ENCODE measurements at regions not wholly inside any gene's neighbourhood (a gene's known extent, or its start where the extent isn't known, plus 50 kb on each side); places are given as distances from the start of the nearest gene placed in this dataset.

- Histone ChIP-seq H3K79me2 (ENCODE audit: low read length) (no peaks in the 10 kb centered on the region), H3K4me3 (ENCODE audit: low read length) (no peak overlapping the region), H3K9ac (ENCODE audit: low read length) (no peak overlapping the region), H3K4me2 (ENCODE audit: low read depth, low read length, poor library complexity, severe bottlenecking) (no peak overlapping the region), H3K36me3 (ENCODE audit: insufficient read depth, low read length) (no peaks in the 10 kb centered on the region), H4K20me1 (ENCODE audit: insufficient read depth, low read depth, low read length) (no peaks in the 10 kb centered on the region), H3K27me3 (ENCODE audit: low read length) (no peaks in the 10 kb centered on the region), H3K9me2 (replicated peaks; ENCODE audit: insufficient read depth, low read length) (no peaks in the 10 kb centered on the region), H3K4me1 (ENCODE audit: low read length) (no peaks in the 10 kb centered on the region), H2AFZ (ENCODE audit: low read length) (no peak overlapping the region), H3K27ac (ENCODE audit: low read length) (no peak overlapping the region), H3K9me3 (ENCODE audit: low read length) (no peaks in the 10 kb centered on the region)
- DNase-seq, result no peak
Measured at GRCh38 chr6:2593167-2593566, 157.6 kb downstream of the MYLK4 start.

GRCh38 chr6:2589171-2589661, 161.5 kb downstream of the MYLK4 start:
- Histone ChIP-seq H3K9ac (ENCODE audit: low read length) (no peak overlapping the region), H3K4me2 (ENCODE audit: low read depth, low read length, poor library complexity, severe bottlenecking) (no peak overlapping the region), H4K20me1 (ENCODE audit: insufficient read depth, low read depth, low read length) (no peaks in the 10 kb centered on the region), H3K4me3 (ENCODE audit: low read length) (no peak overlapping the region), H3K9me3 (ENCODE audit: low read length) (no peaks in the 10 kb centered on the region), H3K27ac (ENCODE audit: low read length) (no peak overlapping the region), H2AFZ (ENCODE audit: low read length) (no peak overlapping the region), H3K79me2 (ENCODE audit: low read length) (no peaks in the 10 kb centered on the region), H3K4me1 (ENCODE audit: low read length) (no peaks in the 10 kb centered on the region), H3K9me2 (replicated peaks; ENCODE audit: insufficient read depth, low read length) (no peaks in the 10 kb centered on the region), H3K27me3 (ENCODE audit: low read length) (no peaks in the 10 kb centered on the region), H3K36me3 (ENCODE audit: insufficient read depth, low read length) (no peaks in the 10 kb centered on the region)
- DNase-seq, result no peak

GRCh38 chr6:2583459-2583858, 167.3 kb downstream of the MYLK4 start:
- no peaks in the 10 kb centered on the region for H3K4me1 ChIP-seq (ENCODE audit: low read length)
- DNase-seq, result no peak
- no peaks in the 10 kb centered on the region for H4K20me1 ChIP-seq (ENCODE audit: insufficient read depth, low read depth, low read length)
- H3K36me3 ChIP-seq (ENCODE audit: insufficient read depth, low read length), result no peaks in the 10 kb centered on the region
- H3K79me2 ChIP-seq (ENCODE audit: low read length), result no peaks in the 10 kb centered on the region
- H3K9me3 ChIP-seq (ENCODE audit: low read length), result no peaks in the 10 kb centered on the region
- H3K27me3 ChIP-seq (ENCODE audit: low read length), result no peaks in the 10 kb centered on the region
- H3K27ac ChIP-seq (ENCODE audit: low read length), result no peak overlapping the region
- H3K4me3 ChIP-seq (ENCODE audit: low read length), result no peak overlapping the region
- H3K9ac ChIP-seq (ENCODE audit: low read length), result no peak overlapping the region
- H3K4me2 ChIP-seq (ENCODE audit: low read depth, low read length, poor library complexity, severe bottlenecking), result no peak overlapping the region
- H2AFZ ChIP-seq (ENCODE audit: low read length), result no peak overlapping the region
- no peaks in the 10 kb centered on the region for H3K9me2 ChIP-seq (replicated peaks; ENCODE audit: insufficient read depth, low read length)

- Histone ChIP-seq H2AFZ (ENCODE audit: low read length) (no peak overlapping the region), H3K9me3 (ENCODE audit: low read length) (no peaks in the 10 kb centered on the region), H3K9me2 (replicated peaks; ENCODE audit: insufficient read depth, low read length) (no peaks in the 10 kb centered on the region), H3K27ac (ENCODE audit: low read length) (no peak overlapping the region), H3K79me2 (ENCODE audit: low read length) (no peaks in the 10 kb centered on the region), H3K4me2 (ENCODE audit: low read depth, low read length, poor library complexity, severe bottlenecking) (no peak overlapping the region), H4K20me1 (ENCODE audit: insufficient read depth, low read depth, low read length) (no peaks in the 10 kb centered on the region), H3K9ac (ENCODE audit: low read length) (no peak overlapping the region), H3K27me3 (ENCODE audit: low read length) (no peaks in the 10 kb centered on the region), H3K4me1 (ENCODE audit: low read length) (no peaks in the 10 kb centered on the region), H3K4me3 (ENCODE audit: low read length) (no peak overlapping the region), H3K36me3 (ENCODE audit: insufficient read depth, low read length) (no peaks in the 10 kb centered on the region)
- no peak for DNase-seq
Measured at GRCh38 chr6:2582268-2582667, 168.5 kb downstream of the MYLK4 start.

DNA sequence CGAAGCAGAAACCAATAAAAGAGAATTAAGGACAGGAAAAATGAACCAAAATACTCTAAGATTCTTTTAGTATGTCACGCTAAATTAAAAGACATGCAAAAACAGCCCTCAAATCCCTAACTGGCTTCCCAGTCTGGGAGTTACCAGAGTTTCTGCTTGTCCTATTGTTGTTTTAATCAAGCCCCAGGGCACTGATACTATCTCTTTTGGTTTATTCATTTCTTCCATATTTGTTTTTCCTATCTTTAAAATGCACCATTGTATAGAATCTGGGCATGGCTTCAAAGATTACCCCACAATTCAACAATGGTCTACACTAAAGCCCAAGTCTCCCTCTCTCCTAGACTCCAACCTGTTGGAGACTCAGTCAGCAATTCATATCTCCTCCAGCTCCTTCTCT, 169.1 kb downstream of the MYLK4 start:
- no peaks in the 10 kb centered on the region for H3K27me3 ChIP-seq (ENCODE audit: low read length)
- H2AFZ ChIP-seq (ENCODE audit: low read length), result no peak overlapping the region
- no peak for DNase-seq
- no peak overlapping the region for H3K9ac ChIP-seq (ENCODE audit: low read length)
- H3K27ac ChIP-seq (ENCODE audit: low read length), result no peak overlapping the region
- no peaks in the 10 kb centered on the region for H3K9me2 ChIP-seq (replicated peaks; ENCODE audit: insufficient read depth, low read length)
- H3K79me2 ChIP-seq (ENCODE audit: low read length), result no peaks in the 10 kb centered on the region
- H4K20me1 ChIP-seq (ENCODE audit: insufficient read depth, low read depth, low read length), result no peaks in the 10 kb centered on the region
- H3K4me2 ChIP-seq (ENCODE audit: low read depth, low read length, poor library complexity, severe bottlenecking), result no peak overlapping the region
- H3K4me1 ChIP-seq (ENCODE audit: low read length), result no peaks in the 10 kb centered on the region
- H3K4me3 ChIP-seq (ENCODE audit: low read length), result no peak overlapping the region
- H3K36me3 ChIP-seq (ENCODE audit: insufficient read depth, low read length), result no peaks in the 10 kb centered on the region
- H3K9me3 ChIP-seq (ENCODE audit: low read length), result no peaks in the 10 kb centered on the region

- H3K79me2 ChIP-seq (ENCODE audit: low read length), result no peaks in the 10 kb centered on the region
- no peaks in the 10 kb centered on the region for H3K9me2 ChIP-seq (replicated peaks; ENCODE audit: insufficient read depth, low read length)
- no peak overlapping the region for H3K27ac ChIP-seq (ENCODE audit: low read length)
- no peaks in the 10 kb centered on the region for H3K4me1 ChIP-seq (ENCODE audit: low read length)
- no peak overlapping the region for H2AFZ ChIP-seq (ENCODE audit: low read length)
- no peaks in the 10 kb centered on the region for H3K9me3 ChIP-seq (ENCODE audit: low read length)
- no peaks in the 10 kb centered on the region for H4K20me1 ChIP-seq (ENCODE audit: insufficient read depth, low read depth, low read length)
- no peak overlapping the region for H3K4me3 ChIP-seq (ENCODE audit: low read length)
- H3K27me3 ChIP-seq (ENCODE audit: low read length), result no peaks in the 10 kb centered on the region
- H3K36me3 ChIP-seq (ENCODE audit: insufficient read depth, low read length), result no peaks in the 10 kb centered on the region
- no peak for DNase-seq
- H3K4me2 ChIP-seq (ENCODE audit: low read depth, low read length, poor library complexity, severe bottlenecking), result no peak overlapping the region
- H3K9ac ChIP-seq (ENCODE audit: low read length), result no peak overlapping the region
Measured at GRCh38 chr6:2581011-2581410, 169.7 kb downstream of the MYLK4 start.

DNA sequence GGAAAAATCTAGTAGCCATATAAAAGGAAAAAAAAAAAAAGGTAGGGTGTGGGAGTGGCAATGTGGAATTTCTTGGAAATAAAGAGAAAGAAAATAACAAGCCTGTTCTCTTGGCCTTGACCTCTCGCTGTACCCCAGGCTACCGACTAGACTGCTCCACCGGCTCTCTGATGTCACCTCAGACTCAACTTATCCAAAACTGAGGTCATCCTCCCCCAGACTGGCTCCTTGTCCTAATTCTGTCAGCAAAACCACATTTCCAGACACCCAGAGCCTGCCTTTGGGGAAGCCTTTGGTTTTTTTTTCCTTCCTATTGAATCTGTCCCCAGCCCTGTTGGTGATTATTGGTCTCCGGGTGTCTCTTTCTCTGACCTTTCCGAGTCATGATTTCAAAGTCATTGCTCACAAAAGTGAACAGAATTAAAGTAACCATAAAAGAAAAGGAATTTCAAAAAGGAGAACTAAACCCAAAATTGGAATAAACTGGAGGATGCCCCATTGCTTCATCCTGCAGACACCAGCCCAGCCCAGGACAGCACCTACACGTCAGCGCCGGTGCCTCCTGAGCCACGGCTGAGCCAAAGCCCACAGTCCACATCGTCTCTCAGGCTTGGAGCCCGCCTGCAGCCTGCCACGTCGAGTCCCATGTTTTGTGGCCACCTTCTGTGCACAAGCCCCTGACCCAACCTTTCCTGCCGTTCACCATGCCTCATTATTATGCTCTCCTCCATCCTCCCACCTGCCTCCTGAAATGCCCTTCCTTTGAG, 170.7 kb downstream of the MYLK4 start:
- Histone ChIP-seq H3K9ac (ENCODE audit: low read length) (no peak overlapping the region), H3K36me3 (ENCODE audit: insufficient read depth, low read length) (no peaks in the 10 kb centered on the region), H2AFZ (ENCODE audit: low read length) (no peak overlapping the region), H3K27me3 (ENCODE audit: low read length) (no peaks in the 10 kb centered on the region), H3K4me3 (ENCODE audit: low read length) (no peak overlapping the region), H3K27ac (ENCODE audit: low read length) (no peak overlapping the region), H3K9me3 (ENCODE audit: low read length) (no peaks in the 10 kb centered on the region), H4K20me1 (ENCODE audit: insufficient read depth, low read depth, low read length) (no peaks in the 10 kb centered on the region), H3K9me2 (replicated peaks; ENCODE audit: insufficient read depth, low read length) (no peaks in the 10 kb centered on the region), H3K79me2 (ENCODE audit: low read length) (no peaks in the 10 kb centered on the region), H3K4me2 (ENCODE audit: low read depth, low read length, poor library complexity, severe bottlenecking) (no peak overlapping the region), H3K4me1 (ENCODE audit: low read length) (no peaks in the 10 kb centered on the region)
- DNase-seq, result no peak

- Histone ChIP-seq H3K27me3 (ENCODE audit: low read length) (no peaks in the 10 kb centered on the region), H3K27ac (ENCODE audit: low read length) (no peak overlapping the region), H3K79me2 (ENCODE audit: low read length) (no peaks in the 10 kb centered on the region), H3K36me3 (ENCODE audit: insufficient read depth, low read length) (no peaks in the 10 kb centered on the region), H4K20me1 (ENCODE audit: insufficient read depth, low read depth, low read length) (no peaks in the 10 kb centered on the region), H3K4me3 (ENCODE audit: low read length) (no peak overlapping the region), H3K9me3 (ENCODE audit: low read length) (no peaks in the 10 kb centered on the region), H3K9me2 (replicated peaks; ENCODE audit: insufficient read depth, low read length) (no peaks in the 10 kb centered on the region), H3K4me2 (ENCODE audit: low read depth, low read length, poor library complexity, severe bottlenecking) (no peak overlapping the region), H3K4me1 (ENCODE audit: low read length) (no peaks in the 10 kb centered on the region), H2AFZ (ENCODE audit: low read length) (no peak overlapping the region), H3K9ac (ENCODE audit: low read length) (no peak overlapping the region)
- no peak for DNase-seq
Measured at GRCh38 chr6:2579241-2579761, 171.4 kb downstream of the MYLK4 start.
